Naive thymus-derived CD4-positive, alpha-beta T cell (primary cell): ENCODE measurements at regions not wholly inside any gene's neighbourhood (a gene's known extent, or its start where the extent isn't known, plus 50 kb on each side); places are given as distances from the start of the nearest gene placed in this dataset.

Source experiments
- ATAC-seq: fragments of 150-1000 bp; cut with Tn5 transposase; 2 replicates; pipeline ENCODE4 v1.10.0; 2021; ENCODE audit warnings: mild to moderate bottlenecking, moderate library complexity
- CTCF ChIA-PET: fragments of 350-600 bp; sonication (Branson Sonifier 250); formaldehyde crosslinking; loops from one replicate; lab custom pipeline; 2021; ENCODE audit warnings: antibody characterized with exemption; lab: Charles Lee
- POLR2A ChIA-PET: fragments of 350-600 bp; sonication (Branson Sonifier 250); formaldehyde crosslinking; loops from one replicate; lab custom pipeline; 2021; ENCODE audit warnings: antibody characterized with exemption, inconsistent platforms; lab: Charles Lee
- DNase-seq, 9 donors: peaks; one replicate each; pipeline versions ENCODE4 v3.0.0 to v3.0.0-alpha.2; 2020 to 2022; ENCODE audit warnings: mixed read lengths in 1 of 9
- H3K27ac ChIP-seq: one replicate; pipeline ENCODE4 v1.7.0; 2013; ENCODE audit warnings: mild to moderate bottlenecking, low read depth, low read length, moderate library complexity
- H3K27me3 ChIP-seq, 2 donors: one replicate each; pipeline ENCODE4 v1.7.0; 2013; ENCODE audit warnings: low read length in 2 of 2, mild to moderate bottlenecking in 2 of 2, moderate library complexity in 2 of 2; ENCODE audit not compliant: control insufficient read depth in 2 of 2, insufficient read depth in 2 of 2
- H3K36me3 ChIP-seq, 3 experiments: 1 replicate in 2 of 3; 2 replicates in 1 of 3; pipeline ENCODE4 v1.7.0; 2013; ENCODE audit warnings: low read length in 3 of 3, mild to moderate bottlenecking in 3 of 3, moderate library complexity in 1 of 3; ENCODE audit not compliant: insufficient read depth in 3 of 3, control insufficient read depth in 2 of 3
- H3K4me1 ChIP-seq, 2 donors: one replicate each; pipeline ENCODE4 v1.7.0; 2013; ENCODE audit warnings: low read length in 2 of 2, mild to moderate bottlenecking in 2 of 2, moderate library complexity in 1 of 2; ENCODE audit not compliant: control insufficient read depth in 2 of 2, insufficient read depth in 2 of 2
- H3K4me3 ChIP-seq: 2 replicates; pipeline ENCODE4 v1.7.0; 2013; ENCODE audit warnings: mild to moderate bottlenecking, low read length
- H3K9me3 ChIP-seq, 3 experiments: 1 replicate in 2 of 3; 2 replicates in 1 of 3; pipeline ENCODE4 v1.7.0; 2013; ENCODE audit warnings: low read length in 3 of 3; ENCODE audit not compliant: control insufficient read depth in 2 of 3
- H3K27ac Mint-ChIP-seq, 9 donors: one replicate each; pipeline ENCODE4 v1.8.0; 2020 to 2022; ENCODE audit warnings: mixed read lengths in 9 of 9, mild to moderate bottlenecking in 8 of 9, moderate library complexity in 5 of 9, inconsistent platforms in 2 of 9
- H3K27me3 Mint-ChIP-seq, 5 donors: one replicate each; pipeline ENCODE4 v1.8.0; 2021 to 2022; ENCODE audit warnings: mixed read lengths in 5 of 5, mild to moderate bottlenecking in 1 of 5
- H3K36me3 Mint-ChIP-seq, 5 donors: one replicate each; pipeline ENCODE4 v1.8.0; 2020 to 2022; ENCODE audit warnings: mixed read lengths in 5 of 5, mild to moderate bottlenecking in 3 of 5, inconsistent platforms in 1 of 5
- H3K4me1 Mint-ChIP-seq, 7 donors: one replicate each; pipeline ENCODE4 v1.8.0; 2020 to 2022; ENCODE audit warnings: mixed read lengths in 7 of 7, mild to moderate bottlenecking in 3 of 7, inconsistent platforms in 1 of 7
- H3K4me3 Mint-ChIP-seq, 10 donors: one replicate each; pipeline ENCODE4 v1.8.0; 2020 to 2022; ENCODE audit warnings: mild to moderate bottlenecking in 10 of 10, mixed read lengths in 10 of 10, moderate library complexity in 6 of 10, inconsistent platforms in 2 of 10
- H3K9me3 Mint-ChIP-seq, 11 donors: one replicate each; pipeline ENCODE4 v1.8.0; 2020 to 2022; ENCODE audit warnings: mixed read lengths in 11 of 11, mild to moderate bottlenecking in 4 of 11, inconsistent platforms in 1 of 11, moderate library complexity in 1 of 11
- intact Hi-C, 2 donors: fragments of 100-400 bp; cut with micrococcal nuclease; formaldehyde crosslinking; loops; one replicate each; pipeline ENCODE4 v1.15.1; 2023

- H3K4me1 ChIP-seq = no peaks in the 10 kb centered on the region
- DNase-seq = no peak
- no peak overlapping the region for H3K27ac ChIP-seq
- H3K4me1 Mint-ChIP-seq = peaks cover 0 to 6% (median 0%) of the 10 kb centered on the region in 7 donors
- no peak overlapping the region for H3K27ac Mint-ChIP-seq
- intact Hi-C loops = no loop called here
- no peaks in the 10 kb centered on the region for H3K36me3 ChIP-seq
- H3K36me3 Mint-ChIP-seq = peaks cover 0 to 2% (median 0%) of the 10 kb centered on the region in 5 donors
- no peak overlapping the region for H3K4me3 Mint-ChIP-seq
- H3K9me3 Mint-ChIP-seq = peaks cover 0 to 6% (median 2%) of the 10 kb centered on the region in 11 donors
- ChIA-PET POLR2A (no interaction called here), CTCF (no interaction called here)
- no peaks in the 10 kb centered on the region for H3K27me3 ChIP-seq
- H3K4me3 ChIP-seq = no peak overlapping the region
- H3K27me3 Mint-ChIP-seq = peaks cover 2 to 35% (median 30%) of the 10 kb centered on the region in 5 donors
- peaks cover 0 to 2% (median 0%) of the 10 kb centered on the region in 3 experiments for H3K9me3 ChIP-seq
- no peak for ATAC-seq
These were observed 313.9 kb upstream of the TLE4 start for GRCh38 chr9:79257790-79258351.

GRCh38 chr9:79259858-79260257, 311.9 kb upstream of the TLE4 start:
- Histone ChIP-seq H3K4me3 (no peak overlapping the region), H3K27me3 (no peaks in the 10 kb centered on the region), H3K4me1 (no peaks in the 10 kb centered on the region), H3K9me3 (peaks cover 0 to 4% (median 0%) of the 10 kb centered on the region in 3 experiments), H3K36me3 (no peaks in the 10 kb centered on the region), H3K27ac (no peak overlapping the region)
- H3K36me3 Mint-ChIP-seq = peaks cover 0 to 5% (median 0%) of the 10 kb centered on the region in 5 donors
- ChIA-PET POLR2A (no interaction called here), CTCF (no interaction called here)
- intact Hi-C loops = no loop called here
- no peak for DNase-seq
- peaks cover 0 to 13% (median 5%) of the 10 kb centered on the region in 11 donors for H3K9me3 Mint-ChIP-seq
- peaks cover 0 to 6% (median 0%) of the 10 kb centered on the region in 7 donors for H3K4me1 Mint-ChIP-seq
- H3K27ac Mint-ChIP-seq = peak overlapping the region in 1 of 9 donors; percentile 5
- no peak overlapping the region for H3K4me3 Mint-ChIP-seq
- peaks cover 4 to 52% (median 44%) of the 10 kb centered on the region in 5 donors for H3K27me3 Mint-ChIP-seq
- no peak for ATAC-seq

- Mint-ChIP-seq H3K36me3 (peaks cover 0 to 5% (median 0%) of the 10 kb centered on the region in 5 donors), H3K9me3 (peaks cover 0 to 13% (median 5%) of the 10 kb centered on the region in 11 donors), H3K27me3 (peaks cover 4 to 66% (median 53%) of the 10 kb centered on the region in 5 donors), H3K4me1 (peaks cover 0 to 6% (median 0%) of the 10 kb centered on the region in 7 donors), H3K4me3 (no peak overlapping the region), H3K27ac (no peak overlapping the region)
- Histone ChIP-seq H3K27me3 (no peaks in the 10 kb centered on the region), H3K4me1 (no peaks in the 10 kb centered on the region), H3K4me3 (no peak overlapping the region), H3K9me3 (peaks cover 0 to 4% (median 0%) of the 10 kb centered on the region in 3 experiments), H3K27ac (no peak overlapping the region), H3K36me3 (no peaks in the 10 kb centered on the region)
- ATAC-seq (no peak), DNase-seq (no peak)
- ChIA-PET CTCF (interaction anchor here (0.6 kb wide), 1 partner anchor 244 kb away, joined by 3 read pairs; no protein-coding TSS in a partner anchor), POLR2A (no interaction called here)
- intact Hi-C loops = no loop called here
These were observed 308.1 kb upstream of the TLE4 start for GRCh38 chr9:79263628-79264027.

GRCh38 chr9:79264041-79264440, 307.7 kb upstream of the TLE4 start:
- H3K4me1 ChIP-seq = no peaks in the 10 kb centered on the region
- no peaks in the 10 kb centered on the region for H3K27me3 ChIP-seq
- peaks cover 0 to 4% (median 0%) of the 10 kb centered on the region in 3 experiments for H3K9me3 ChIP-seq
- peaks cover 0 to 5% (median 0%) of the 10 kb centered on the region in 5 donors for H3K36me3 Mint-ChIP-seq
- intact Hi-C loops = no loop called here
- H3K27ac Mint-ChIP-seq = no peak overlapping the region
- no peak for ATAC-seq
- H3K36me3 ChIP-seq = no peaks in the 10 kb centered on the region
- DNase-seq = no peak
- H3K4me3 ChIP-seq = no peak overlapping the region
- peaks cover 0 to 13% (median 5%) of the 10 kb centered on the region in 11 donors for H3K9me3 Mint-ChIP-seq
- H3K4me1 Mint-ChIP-seq = peaks cover 0 to 6% (median 0%) of the 10 kb centered on the region in 7 donors
- no peak overlapping the region for H3K27ac ChIP-seq
- CTCF ChIA-PET = no interaction called here
- H3K27me3 Mint-ChIP-seq = peaks cover 2 to 62% (median 49%) of the 10 kb centered on the region in 5 donors
- POLR2A ChIA-PET = no interaction called here
- no peak overlapping the region for H3K4me3 Mint-ChIP-seq

GRCh38 chr9:79264511-79265355, 307.0 kb upstream of the TLE4 start:
- Mint-ChIP-seq H3K27ac (no peak overlapping the region), H3K27me3 (peaks cover 2 to 56% (median 47%) of the 10 kb centered on the region in 5 donors), H3K9me3 (peaks cover 0 to 13% (median 5%) of the 10 kb centered on the region in 11 donors), H3K36me3 (peaks cover 0 to 5% (median 0%) of the 10 kb centered on the region in 5 donors), H3K4me1 (peaks cover 0 to 6% (median 0%) of the 10 kb centered on the region in 7 donors), H3K4me3 (no peak overlapping the region)
- intact Hi-C loops = no loop called here
- no peaks in the 10 kb centered on the region for H3K27me3 ChIP-seq
- DNase-seq = no peak
- ChIA-PET CTCF (no interaction called here), POLR2A (no interaction called here)
- H3K36me3 ChIP-seq = no peaks in the 10 kb centered on the region
- H3K4me3 ChIP-seq = no peak overlapping the region
- H3K9me3 ChIP-seq = peaks cover 0 to 4% (median 0%) of the 10 kb centered on the region in 3 experiments
- H3K4me1 ChIP-seq = no peaks in the 10 kb centered on the region
- H3K27ac ChIP-seq = no peak overlapping the region
- ATAC-seq = peak; percentile 34

GRCh38 chr9:79266986-79267385, 304.8 kb upstream of the TLE4 start:
- Histone ChIP-seq H3K27me3 (no peaks in the 10 kb centered on the region), H3K36me3 (no peaks in the 10 kb centered on the region), H3K27ac (no peak overlapping the region), H3K4me3 (no peak overlapping the region), H3K4me1 (no peaks in the 10 kb centered on the region), H3K9me3 (peaks cover 0 to 4% (median 0%) of the 10 kb centered on the region in 3 experiments)
- Mint-ChIP-seq H3K9me3 (peaks cover 0 to 9% (median 4%) of the 10 kb centered on the region in 11 donors), H3K4me3 (no peak overlapping the region), H3K36me3 (peaks cover 0 to 5% (median 0%) of the 10 kb centered on the region in 5 donors), H3K27ac (no peak overlapping the region), H3K27me3 (peaks cover 2 to 44% (median 29%) of the 10 kb centered on the region in 5 donors), H3K4me1 (peaks cover 0 to 3% (median 0%) of the 10 kb centered on the region in 7 donors)
- CTCF ChIA-PET = no interaction called here
- POLR2A ChIA-PET = no interaction called here
- ATAC-seq (no peak), DNase-seq (no peak)
- intact Hi-C loops = no loop called here
